ENCODE measurements at regions not wholly inside any gene's neighbourhood (a gene's known extent, or its start where the extent isn't known, plus 50 kb on each side); places are given as distances from the start of the nearest gene placed in this dataset.

- no peak for TF ChIP-seq ELF4 (IDR thresholded peaks at IDR 0.05)
- TF ChIP-seq HDGF (IDR thresholded peaks at IDR 0.05; ENCODE audit: borderline replicate concordance), result no peak
- no peak for TF ChIP-seq SP1 (IDR thresholded peaks at IDR 0.05)
- no peak for TF ChIP-seq FOXM1 (IDR thresholded peaks at IDR 0.05; ENCODE audit: borderline replicate concordance)
- TF ChIP-seq CTBP1 (IDR thresholded peaks at IDR 0.05; ENCODE audit: borderline replicate concordance), result no peak
- TF ChIP-seq SUZ12 (IDR thresholded peaks at IDR 0.05), result no peak
- no peak for TF ChIP-seq BHLHE40 (IDR thresholded peaks at IDR 0.05; ENCODE audit: borderline replicate concordance)
- no peak for TF ChIP-seq FOXK2 (IDR thresholded peaks at IDR 0.05)
- TF ChIP-seq FOXA1 (IDR thresholded peaks at IDR 0.05), result no peak
- TF ChIP-seq L3MBTL2 (conservative IDR thresholded peaks at IDR 0.05), result no peak
Observed at GRCh38 chr7:12882710-12883109, 195.3 kb downstream of the ARL4A start.

Data from HEK293T (cell line).